Keratinocyte (primary cell): ENCODE measurements at regions not wholly inside any gene's neighbourhood (a gene's known extent, or its start where the extent isn't known, plus 50 kb on each side); places are given as distances from the start of the nearest gene placed in this dataset.

ENCODE experiments used
- DNase-seq: peaks from one replicate; pipeline ENCODE4 v3.0.0-alpha.2; 2011; ENCODE audit warnings: low read depth, missing footprints, low spot score
- FAIRE-seq: peaks from 2 replicates; lab custom pipeline; 2011; peaks lifted over from hg19 to GRCh38; lab: Jason Lieb, UNC
- H2AFZ ChIP-seq: 2 replicates; pipeline ENCODE4 v1.6.0; 2012; ENCODE audit warnings: low read length, control low read depth, inconsistent platforms; ENCODE audit not compliant: control insufficient read depth
- H3K27ac ChIP-seq: 2 replicates; pipeline ENCODE4 v1.5.1; 2011; ENCODE audit warnings: low read length; ENCODE audit not compliant: control insufficient read depth, insufficient read depth
- H3K27me3 ChIP-seq: 3 replicates; pipeline ENCODE4 v1.6.0; 2011; ENCODE audit warnings: low read length; ENCODE audit not compliant: control insufficient read depth, insufficient read depth; ENCODE audit errors: extremely low read depth
- H3K36me3 ChIP-seq, 2 experiments: 2 replicates in 1 of 2; 3 replicates in 1 of 2; pipeline ENCODE4 v1.5.1; 2011; ENCODE audit warnings: low read length in 2 of 2, mild to moderate bottlenecking in 1 of 2; ENCODE audit not compliant: control insufficient read depth in 2 of 2, insufficient read depth in 2 of 2; ENCODE audit errors: extremely low read depth in 1 of 2
- H3K4me1 ChIP-seq: 3 replicates; pipeline ENCODE4 v1.5.1; 2011; ENCODE audit warnings: low read length; ENCODE audit not compliant: control insufficient read depth, insufficient read depth; ENCODE audit errors: extremely low read depth
- H3K4me2 ChIP-seq: 3 replicates; pipeline ENCODE4 v1.6.0; 2011; ENCODE audit warnings: low read depth, low read length; ENCODE audit not compliant: control insufficient read depth, insufficient read depth; ENCODE audit errors: extremely low read depth
- H3K4me3 ChIP-seq, 3 experiments: fragments of 200-600 bp in 1 of 3; sonication (generic) in 1 of 3; 2 replicates in 2 of 3; 3 replicates in 1 of 3; pipeline ENCODE4 v1.5.1; 2011 to 2016; ENCODE audit warnings: low read length in 3 of 3, mild to moderate bottlenecking in 3 of 3, control low read depth in 2 of 3, inconsistent platforms in 1 of 3, low read depth in 1 of 3, mixed read lengths in 1 of 3, mixed run types in 1 of 3, moderate library complexity in 1 of 3; ENCODE audit not compliant: control insufficient read depth in 2 of 3, insufficient read depth in 2 of 3; ENCODE audit errors: extremely low read depth in 1 of 3
- H3K79me2 ChIP-seq: 2 replicates; pipeline ENCODE4 v1.6.0; 2012; ENCODE audit warnings: low read length; ENCODE audit not compliant: control insufficient read depth, insufficient read depth
- H3K9ac ChIP-seq: 3 replicates; pipeline ENCODE4 v1.6.0; 2011; ENCODE audit warnings: low read length; ENCODE audit not compliant: control insufficient read depth, insufficient read depth; ENCODE audit errors: extremely low read depth
- H3K9me1 ChIP-seq: 3 replicates; pipeline ENCODE4 v1.6.0; 2011; ENCODE audit warnings: low read length; ENCODE audit not compliant: control insufficient read depth, insufficient read depth; ENCODE audit errors: extremely low read depth
- H3K9me3 ChIP-seq: 2 replicates; pipeline ENCODE4 v1.5.1; 2012; ENCODE audit warnings: low read depth, low read length; ENCODE audit not compliant: control insufficient read depth
- H4K20me1 ChIP-seq: 3 replicates; pipeline ENCODE4 v1.6.0; 2011; ENCODE audit warnings: low read length; ENCODE audit not compliant: control insufficient read depth, insufficient read depth; ENCODE audit errors: extremely low read depth
- CTCF ChIP-seq, 3 experiments: IDR thresholded peaks in 1 of 3; conservative IDR thresholded peaks in 1 of 3; optimal IDR thresholded peaks in 1 of 3; 2 replicates in 2 of 3; 3 replicates in 1 of 3; pipeline versions ENCODE3 to v1.5.1; 2011; ENCODE audit warnings: low read length in 3 of 3, mild to moderate bottlenecking in 3 of 3, moderate library complexity in 2 of 3, control low read depth in 1 of 3, inconsistent platforms in 1 of 3; ENCODE audit not compliant: insufficient read depth in 2 of 3; ENCODE audit errors: extremely low read depth in 1 of 3
- EZH2 ChIP-seq: IDR thresholded peaks from one replicate; pipeline ENCODE4 v1.6.1; 2012; ENCODE audit warnings: inconsistent platforms, mild to moderate bottlenecking, low read length, moderate library complexity
- dilution Hi-C: fragments of 300-500 bp; cut with MboI; formaldehyde crosslinking; loops from one replicate; pipeline ENCODE4 v1.7.0; 2020; ENCODE audit warnings: low sequenced_read_pairs; ENCODE audit not compliant: extremely low pct_ligation_motif_present

GRCh38 chr4:71266090-71266794 is 72.6 kb upstream of the SLC4A4 start:
- dilution Hi-C loops: no loop called here
- TF ChIP-seq EZH2: no peak
- TF ChIP-seq CTCF (optimal IDR thresholded peaks at IDR 0.05 in 1 of 3, IDR thresholded peaks at IDR 0.05 in 1 of 3, conservative IDR thresholded peaks at IDR 0.05 in 1 of 3; ENCODE audit: extremely low read depth in 1 of 3, insufficient read depth in 2 of 3, low read length in 3 of 3): no peak
- no peak overlapping the region for H3K4me2 ChIP-seq

GRCh38 chr4:71267244-71267643 is 71.6 kb upstream of the SLC4A4 start:
- H3K4me3 ChIP-seq: no peak overlapping the region
- TF ChIP-seq CTCF (optimal IDR thresholded peaks at IDR 0.05 in 1 of 3, IDR thresholded peaks at IDR 0.05 in 1 of 3, conservative IDR thresholded peaks at IDR 0.05 in 1 of 3; ENCODE audit: extremely low read depth in 1 of 3, insufficient read depth in 2 of 3, low read length in 3 of 3): no peak
- no peak for TF ChIP-seq EZH2
- no peaks in the 10 kb centered on the region for H3K9me1 ChIP-seq
- FAIRE-seq (peak; percentile 55), DNase-seq (no peak)
- no peaks in the 10 kb centered on the region for H3K36me3 ChIP-seq
- H3K9me3 ChIP-seq: no peaks in the 10 kb centered on the region
- no peaks in the 10 kb centered on the region for H3K79me2 ChIP-seq
- no peaks in the 10 kb centered on the region for H4K20me1 ChIP-seq
- dilution Hi-C loops: no loop called here
- no peak overlapping the region for H3K9ac ChIP-seq
- H3K4me1 ChIP-seq: no peaks in the 10 kb centered on the region
- H3K27me3 ChIP-seq: no peaks in the 10 kb centered on the region
- no peak overlapping the region for H3K4me2 ChIP-seq
- no peak overlapping the region for H3K27ac ChIP-seq
- H2AFZ ChIP-seq: no peak overlapping the region

More at GRCh38 chr4:71266090-71266794, 72.6 kb upstream of the SLC4A4 start:
- Histone ChIP-seq H3K79me2 (no peaks in the 10 kb centered on the region), H3K27me3 (no peaks in the 10 kb centered on the region), H4K20me1 (no peaks in the 10 kb centered on the region), H2AFZ (no peak overlapping the region), H3K9me1 (no peaks in the 10 kb centered on the region), H3K27ac (no peak overlapping the region), H3K36me3 (no peaks in the 10 kb centered on the region), H3K9ac (no peak overlapping the region), H3K9me3 (no peaks in the 10 kb centered on the region), H3K4me1 (no peaks in the 10 kb centered on the region), H3K4me3 (no peak overlapping the region)
- DNase-seq: no peak
- no peak for FAIRE-seq
